ENCODE measurements at regions not wholly inside any gene's neighbourhood (a gene's known extent, or its start where the extent isn't known, plus 50 kb on each side); places are given as distances from the start of the nearest gene placed in this dataset.

DNA sequence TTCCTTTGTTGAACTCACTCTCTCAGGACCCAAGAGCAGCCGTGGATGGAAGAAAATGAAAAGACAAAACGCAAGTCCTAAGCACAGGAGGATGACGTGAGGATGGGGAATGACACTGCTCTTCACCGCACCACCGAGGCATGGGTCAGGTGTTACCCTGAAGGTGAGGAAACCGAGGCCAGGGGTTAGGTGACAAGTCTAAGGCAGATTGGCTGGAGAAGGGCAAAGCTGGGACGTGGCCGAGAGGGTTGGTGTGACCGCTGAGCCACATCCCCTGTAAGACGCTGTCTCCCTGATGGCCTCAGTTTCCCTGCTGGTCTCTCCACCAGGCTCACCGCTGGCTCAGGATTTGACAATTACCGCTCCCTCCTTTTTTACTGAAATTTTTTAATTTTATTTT is 284.4 kb downstream of the CTTN start:
- H3K27ac ChIP-seq: no peak overlapping the region
- no peak for DNase-seq (ENCODE audit: low read depth, low spot score)

DNA sequence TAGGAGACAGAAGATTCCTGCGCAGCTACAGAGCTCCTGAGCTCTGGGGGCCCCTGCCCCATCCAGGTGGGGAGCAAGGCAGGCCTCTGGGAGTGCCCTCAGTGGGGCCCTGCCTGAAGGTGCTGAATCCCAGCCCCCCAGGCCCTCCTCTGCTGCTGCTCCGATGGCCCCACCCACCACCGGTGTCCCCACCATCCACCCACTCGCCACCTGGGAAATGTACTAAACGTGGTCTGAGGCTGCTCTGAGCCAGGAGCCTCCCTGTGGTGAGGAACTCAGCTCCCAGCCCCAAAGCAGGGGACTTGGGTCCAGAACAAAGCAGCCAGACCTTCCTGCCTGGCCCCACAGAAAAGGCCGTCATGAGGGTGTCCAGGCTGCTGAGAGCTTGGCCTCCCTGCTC is 289.4 kb downstream of the CTTN start:
- no peak for DNase-seq (ENCODE audit: low read depth, low spot score)
- no peak overlapping the region for H3K27ac ChIP-seq

DNA sequence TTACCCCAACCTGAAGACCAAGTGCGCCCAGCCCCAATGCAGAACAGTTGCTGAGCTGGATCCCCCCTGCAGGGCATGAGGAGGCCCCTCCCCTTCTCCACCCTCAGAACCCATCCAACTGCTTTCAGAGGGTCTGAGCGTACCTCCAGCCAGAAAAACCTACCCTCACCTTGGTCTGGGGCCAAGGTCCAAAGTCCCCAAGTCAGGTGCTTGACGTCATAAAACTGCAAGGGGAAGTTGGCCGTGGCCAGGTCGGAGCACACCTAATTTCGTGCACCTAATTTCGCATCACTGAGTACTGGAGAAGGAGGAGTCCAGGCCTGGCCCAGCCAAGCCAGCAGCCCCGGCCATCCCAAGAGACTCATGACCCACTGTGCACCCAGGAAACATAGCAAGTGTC is 289.8 kb downstream of the CTTN start:
- DNase-seq (ENCODE audit: low read depth, low spot score): no peak
- H3K27ac ChIP-seq: no peak overlapping the region

DNA sequence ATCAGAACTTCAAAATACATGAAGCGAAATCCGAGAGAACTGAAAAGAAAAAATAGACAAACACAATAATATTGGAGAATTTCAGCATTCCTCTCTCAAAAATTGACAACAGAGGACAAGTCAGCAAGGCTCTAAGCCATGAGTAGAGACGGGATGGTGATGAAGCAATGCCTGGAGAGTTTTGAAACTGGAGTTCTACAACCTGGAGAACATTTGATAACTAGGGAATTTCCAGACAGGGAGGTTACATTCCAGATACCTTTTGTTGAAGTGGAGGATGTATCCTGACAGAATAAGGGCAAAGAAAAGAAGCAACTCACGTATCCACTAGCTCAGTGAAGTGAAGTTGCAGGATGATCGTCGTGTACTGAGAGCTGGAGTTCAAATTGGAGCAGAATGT is 291.4 kb downstream of the CTTN start:
- no peak for DNase-seq (ENCODE audit: low read depth, low spot score)

DNA sequence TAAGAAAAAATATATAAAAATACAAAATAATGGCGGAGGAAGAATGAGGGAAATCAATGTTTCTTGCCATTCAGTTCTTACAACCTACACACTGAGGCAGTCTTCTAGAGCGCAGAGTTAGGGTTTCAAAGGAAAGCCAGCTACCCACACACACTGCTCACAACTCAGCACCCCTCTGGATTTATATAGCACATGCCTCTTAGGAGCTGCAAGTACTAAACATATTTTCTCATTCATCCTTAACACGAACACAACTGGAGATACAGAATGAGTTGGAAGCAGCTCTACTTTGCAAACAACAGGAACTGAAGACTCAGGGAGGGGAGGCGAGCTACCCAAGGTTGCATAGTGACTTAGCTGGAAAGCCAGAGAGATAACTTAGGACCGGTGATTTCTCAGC is 293.8 kb downstream of the CTTN start:
- no peak overlapping the region for H3K27ac ChIP-seq
- no peak for DNase-seq (ENCODE audit: low read depth, low spot score)

More for the DNA sequence above, 291.4 kb downstream of the CTTN start:
- H3K27ac ChIP-seq: no peak overlapping the region

DNA sequence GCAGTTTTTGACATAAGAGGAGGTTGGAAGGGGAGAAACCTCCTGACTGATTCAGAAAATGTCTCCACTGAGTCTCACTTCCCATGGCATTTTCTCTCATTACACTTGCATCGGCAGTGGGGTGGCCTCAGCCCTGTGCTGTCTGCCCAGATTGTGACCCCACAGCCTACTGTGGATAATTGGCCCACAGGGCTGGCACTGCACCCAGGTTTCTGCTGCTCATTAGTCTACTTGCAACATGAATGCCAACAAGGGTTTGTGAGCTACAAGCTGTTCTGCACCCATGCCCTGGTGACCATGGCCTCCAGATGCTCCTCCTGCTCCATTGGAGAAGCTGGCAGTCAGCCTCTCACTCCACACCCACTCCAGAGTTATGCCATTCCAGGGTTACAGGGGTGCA is 296.0 kb downstream of the CTTN start:
- no peak overlapping the region for H3K27ac ChIP-seq
- DNase-seq (ENCODE audit: low read depth, low spot score): no peak

DNA sequence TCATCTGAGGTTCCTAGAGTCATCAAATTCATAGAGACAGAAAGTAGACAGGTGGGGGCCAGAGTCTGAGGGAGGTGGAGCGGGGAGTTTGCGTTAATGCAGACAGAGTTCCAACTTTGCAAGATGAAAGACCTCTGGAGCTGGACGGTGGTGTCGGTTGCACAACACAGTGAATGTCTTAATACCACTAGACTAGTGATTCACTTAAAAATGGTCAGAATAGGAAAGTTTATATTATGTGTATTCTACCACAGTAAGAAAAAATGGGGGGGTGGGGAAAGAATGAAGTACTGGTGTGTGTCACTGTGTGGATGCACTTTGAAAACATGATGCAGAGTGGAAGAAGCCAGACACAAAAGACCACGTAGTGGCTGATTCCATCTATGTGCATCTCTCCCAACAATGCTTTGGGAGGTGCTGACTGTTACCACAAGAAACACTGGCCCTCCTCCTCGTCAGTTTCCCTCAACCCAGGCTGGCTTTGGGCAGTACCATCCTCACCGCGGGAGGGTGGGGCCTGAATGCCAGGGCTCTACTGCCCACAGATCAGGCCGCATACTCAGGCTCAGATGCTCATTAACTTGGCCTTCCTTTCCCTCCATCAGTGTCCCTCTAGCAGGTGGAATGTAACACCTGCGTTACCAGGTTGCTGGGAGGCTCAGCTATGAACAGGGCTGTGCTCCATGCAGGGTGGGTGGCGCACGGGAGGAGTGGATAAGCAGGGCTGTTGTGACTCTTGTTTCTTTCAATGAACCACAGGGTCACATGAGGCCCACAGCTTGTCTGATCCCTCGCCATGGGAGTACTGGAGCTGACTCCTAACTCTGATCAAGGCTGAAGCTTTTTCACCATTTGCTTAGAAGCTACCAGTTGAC is 297.0 kb downstream of the CTTN start:
- no peak overlapping the region for H3K27ac ChIP-seq
- DNase-seq (ENCODE audit: low read depth, low spot score): no peak

DNA sequence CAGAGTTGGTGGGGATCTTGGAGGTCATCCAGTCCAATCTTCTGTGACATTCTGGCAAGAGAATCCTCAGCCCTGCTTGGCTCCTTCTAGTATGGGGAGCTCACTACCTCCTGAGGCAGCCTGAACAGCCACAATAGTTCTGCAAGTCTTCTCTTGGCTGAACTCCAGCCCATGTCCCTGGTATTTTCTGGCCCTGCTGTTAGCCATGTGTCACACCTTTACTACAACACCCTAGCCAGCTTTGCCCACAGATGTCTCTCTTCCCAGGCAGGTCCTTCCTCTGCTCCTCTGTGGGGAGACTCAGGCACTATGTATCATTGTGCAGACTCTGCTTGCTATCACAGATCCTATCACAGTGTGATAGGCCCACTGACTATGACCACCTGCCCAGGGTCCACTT is 297.7 kb downstream of the CTTN start:
- DNase-seq (ENCODE audit: low read depth, low spot score): no peak
- H3K27ac ChIP-seq: no peak overlapping the region

DNA sequence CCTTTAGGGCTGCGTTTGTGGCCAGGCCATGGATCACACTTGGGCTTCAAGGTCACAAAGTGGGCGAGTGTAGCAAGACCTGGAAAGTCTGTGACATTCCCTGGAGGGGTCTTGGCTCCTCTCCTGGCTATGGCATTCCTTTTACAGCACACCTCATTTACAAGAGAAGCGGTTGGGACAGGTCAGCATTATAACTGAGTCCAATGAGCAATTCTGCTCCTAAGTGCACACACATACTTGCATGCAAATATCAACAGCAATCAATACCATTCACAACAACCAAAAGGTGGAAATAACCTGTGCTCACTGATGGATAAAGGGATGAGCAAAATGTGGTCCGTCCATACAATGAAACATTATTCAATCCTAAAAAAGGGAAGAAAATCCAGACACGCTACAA is 298.2 kb downstream of the CTTN start:
- no peak for DNase-seq (ENCODE audit: low read depth, low spot score)
- no peak overlapping the region for H3K27ac ChIP-seq

DNA sequence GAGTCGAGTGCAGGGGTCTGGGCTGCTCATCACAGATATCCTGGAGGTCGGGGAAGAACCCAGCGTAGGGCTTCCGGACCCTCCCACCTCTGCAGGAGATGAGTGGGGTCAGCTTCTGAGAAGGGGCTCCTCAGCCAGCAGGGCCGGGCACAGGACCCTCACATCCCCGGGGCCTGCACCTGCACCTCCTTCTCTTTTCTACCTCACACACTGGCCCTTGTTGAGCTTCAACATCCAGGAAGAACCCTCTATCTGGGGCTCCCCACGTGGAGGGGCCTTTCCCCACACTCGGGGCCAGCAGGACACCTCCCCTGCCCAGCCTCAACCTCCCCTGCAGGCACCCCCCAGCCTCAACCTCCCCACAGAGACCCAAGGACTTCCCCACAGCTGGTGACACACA is 299.4 kb downstream of the CTTN start:
- H3K27ac ChIP-seq: no peak overlapping the region
- DNase-seq (ENCODE audit: low read depth, low spot score): no peak

DNA sequence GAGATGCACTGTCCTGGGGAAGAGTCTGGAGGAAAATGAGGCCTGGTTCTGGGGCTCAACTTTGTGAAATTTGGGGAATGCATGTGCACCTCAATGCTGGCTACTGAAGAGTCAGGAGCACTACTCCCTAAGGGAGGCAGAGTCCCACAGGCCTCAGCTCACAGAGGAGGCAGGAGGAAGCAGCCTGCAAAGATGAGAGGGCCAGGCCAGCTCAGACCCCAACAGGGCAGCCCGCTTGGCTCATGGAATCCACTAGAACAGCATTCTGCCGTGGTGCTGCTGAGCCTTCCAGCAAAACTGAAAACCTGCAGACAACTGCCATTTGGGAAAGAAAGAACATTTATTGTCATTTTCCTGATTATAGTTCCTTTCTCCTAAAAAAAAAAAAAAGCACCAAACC is 300.5 kb downstream of the CTTN start:
- no peak overlapping the region for H3K27ac ChIP-seq

DNA sequence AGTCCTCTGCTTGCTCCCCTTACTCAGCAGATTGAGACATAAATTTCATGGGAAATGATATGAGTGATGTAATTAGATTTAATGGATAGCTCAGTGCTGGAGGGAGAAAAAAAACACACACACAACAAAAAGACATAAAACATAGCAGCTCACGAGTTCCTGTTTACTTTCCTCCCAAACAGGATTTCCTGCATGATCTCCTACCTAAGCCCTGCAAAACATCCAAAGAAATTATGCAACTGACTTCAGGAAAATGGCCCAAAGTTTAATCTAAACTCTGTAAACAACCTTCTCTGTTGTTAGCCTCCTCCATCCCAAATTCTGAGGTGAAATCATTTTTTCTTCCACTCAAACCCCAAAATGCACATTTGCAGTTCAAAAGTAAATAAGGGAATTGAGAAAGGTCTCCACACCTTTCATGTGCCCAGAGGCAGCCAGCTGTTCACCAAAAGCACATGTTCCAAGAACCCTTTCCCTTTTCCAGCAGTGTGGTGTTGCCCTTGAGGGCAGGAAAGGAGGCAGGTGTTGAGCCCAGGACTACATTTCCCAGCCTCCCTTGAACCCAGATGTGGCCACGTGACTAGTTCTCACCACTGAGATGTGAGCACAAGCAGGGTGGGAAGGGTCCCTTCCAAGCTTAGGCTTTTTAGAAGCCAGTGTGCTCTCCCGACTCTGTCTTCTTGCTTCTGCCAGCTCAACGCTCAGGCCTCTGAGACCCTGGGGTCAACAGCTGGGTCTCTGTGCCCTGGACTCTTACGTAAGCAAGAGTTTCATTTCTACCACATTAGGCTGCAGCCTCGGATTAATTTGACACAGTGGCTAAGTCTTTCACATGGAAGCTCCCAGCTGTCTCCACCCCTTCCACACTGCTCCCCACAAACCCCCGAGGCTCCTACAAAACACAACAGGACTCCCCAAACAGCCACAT is 301.2 kb downstream of the CTTN start:
- H3K27ac ChIP-seq: no peak overlapping the region
- DNase-seq (ENCODE audit: low read depth, low spot score): no peak

More for the DNA sequence above, 300.5 kb downstream of the CTTN start:
- DNase-seq (ENCODE audit: low read depth, low spot score): no peak

DNA sequence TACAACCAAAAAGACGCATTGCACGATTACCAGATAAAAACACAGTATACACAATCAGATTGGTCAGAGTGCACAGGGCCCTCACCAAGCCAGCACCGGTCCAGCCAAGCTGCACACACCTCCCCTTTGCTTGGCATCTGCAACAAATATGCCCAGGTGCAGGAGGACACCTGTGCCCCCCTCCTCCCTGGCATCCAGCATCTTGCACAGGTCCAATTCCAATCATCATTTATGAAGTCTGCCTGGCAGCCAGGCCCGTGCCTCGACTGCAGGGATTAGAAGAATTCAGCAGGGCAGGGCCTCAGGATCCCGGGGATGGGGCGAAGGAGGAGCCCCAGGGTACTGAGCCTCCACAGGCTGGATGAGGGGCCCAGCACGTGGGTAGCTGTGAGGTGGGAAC is 302.1 kb downstream of the CTTN start:
- no peak overlapping the region for H3K27ac ChIP-seq
- DNase-seq (ENCODE audit: low read depth, low spot score): no peak

DNA sequence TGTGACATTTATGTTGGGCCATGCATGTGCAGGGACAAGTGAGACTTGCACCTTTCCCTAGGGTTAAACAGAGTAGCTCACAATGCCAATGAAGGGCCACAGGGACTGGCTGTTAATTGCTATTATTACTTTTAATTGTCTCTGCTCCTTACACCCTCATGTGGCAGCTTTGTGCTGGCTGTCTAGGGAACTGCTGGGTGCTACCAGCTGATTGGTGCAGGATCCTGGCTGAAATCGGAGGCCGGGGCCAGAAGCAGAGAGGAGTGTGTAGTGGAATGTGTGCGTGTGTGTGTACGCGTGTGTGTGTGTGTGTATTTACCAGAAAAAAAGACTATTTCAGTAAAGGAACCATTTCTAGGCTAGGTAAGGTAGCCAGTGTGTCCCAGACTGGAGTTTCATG is 302.5 kb downstream of the CTTN start:
- no peak overlapping the region for H3K27ac ChIP-seq
- no peak for DNase-seq (ENCODE audit: low read depth, low spot score)

DNA sequence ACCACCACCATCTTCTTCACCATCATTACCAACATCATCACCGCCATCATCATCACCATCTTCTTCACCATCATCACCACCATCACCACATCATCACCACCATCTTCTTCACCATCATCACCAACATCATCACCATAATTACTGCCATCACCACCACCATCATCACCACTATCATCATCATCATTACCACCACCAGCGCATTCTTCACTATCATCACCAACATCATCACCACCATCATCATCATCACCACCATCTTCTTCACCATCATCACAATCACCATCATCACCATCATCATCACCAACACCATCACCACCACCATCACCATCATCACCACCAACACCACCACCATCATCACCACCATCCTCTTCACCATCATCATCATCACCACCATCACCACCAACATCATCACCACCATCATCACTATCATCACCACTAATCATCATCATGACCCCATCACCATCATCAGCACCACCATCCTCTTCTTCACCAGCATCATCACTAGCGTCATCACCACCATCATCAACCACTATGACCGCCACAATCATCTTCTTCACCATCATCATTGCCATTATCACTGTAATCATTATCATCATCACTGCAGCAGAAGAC is 303.8 kb downstream of the CTTN start:
- no peak overlapping the region for H3K27ac ChIP-seq
- DNase-seq (ENCODE audit: low read depth, low spot score): no peak

DNA sequence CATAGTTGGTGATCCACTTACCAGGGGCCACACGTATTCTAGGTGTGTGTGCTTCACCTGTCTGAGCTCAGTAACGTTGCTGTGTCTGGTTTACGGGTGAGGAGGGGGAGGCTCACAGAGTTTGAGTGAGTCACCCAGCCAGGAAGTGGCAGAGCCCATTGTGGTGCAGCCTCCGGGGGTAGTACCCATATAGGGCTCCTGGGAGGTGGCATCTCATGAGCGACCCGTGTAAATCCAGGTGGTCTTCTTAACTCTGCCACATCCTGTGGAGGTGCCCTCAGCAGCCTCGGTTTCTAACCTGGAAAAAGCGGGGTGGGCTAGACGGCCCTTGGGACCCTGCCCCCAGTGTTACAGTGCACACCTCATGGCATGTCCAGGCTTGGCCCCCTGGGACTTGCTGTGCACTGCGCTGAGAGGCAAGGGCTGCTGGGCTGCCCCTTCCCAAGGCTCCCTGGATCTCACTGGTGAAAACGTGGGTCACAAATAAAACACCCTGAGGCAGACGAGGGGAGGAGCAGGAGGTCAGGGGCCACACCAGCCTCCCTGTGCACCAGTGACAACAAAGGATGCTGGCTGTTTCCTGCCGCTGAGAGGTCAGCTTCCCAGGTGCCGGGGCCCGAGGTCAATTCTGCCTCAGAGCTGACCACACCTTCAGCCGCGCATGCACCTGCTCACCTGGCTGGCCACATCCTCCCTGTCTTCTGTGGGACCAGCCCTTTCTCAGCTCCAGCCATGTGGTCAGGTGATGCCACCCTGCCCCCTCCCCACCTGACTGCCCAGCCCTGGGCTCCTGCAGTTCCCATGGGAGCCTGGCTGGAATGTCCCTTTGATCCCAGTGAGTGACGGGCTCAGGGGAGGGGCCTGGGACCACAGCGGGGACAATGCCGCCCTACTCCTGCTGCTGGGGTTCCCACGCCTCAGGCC is 305.1 kb downstream of the CTTN start:
- no peak overlapping the region for H3K27ac ChIP-seq
- DNase-seq (ENCODE audit: low read depth, low spot score): no peak

DNA sequence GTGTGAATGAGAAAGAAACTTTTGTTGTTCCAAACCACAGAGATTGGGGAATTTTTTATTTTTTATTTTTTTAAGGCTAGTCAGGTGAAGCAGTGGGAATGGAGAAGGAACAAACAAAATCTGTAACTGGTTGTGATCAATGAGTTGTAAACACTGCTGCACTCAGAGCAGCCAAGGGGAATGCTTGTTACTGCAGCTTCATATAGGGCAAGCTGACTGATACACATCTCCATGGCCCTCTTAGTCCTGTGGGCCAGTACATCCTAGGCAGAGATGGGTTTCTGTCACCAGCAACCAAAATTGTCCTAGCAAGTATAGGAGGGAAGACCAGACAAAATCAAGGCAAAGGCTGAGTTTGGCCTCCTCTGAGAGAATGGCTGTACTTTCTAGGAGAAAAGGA is 306.8 kb downstream of the CTTN start:
- no peak for DNase-seq (ENCODE audit: low read depth, low spot score)
- H3K27ac ChIP-seq: no peak overlapping the region

DNA sequence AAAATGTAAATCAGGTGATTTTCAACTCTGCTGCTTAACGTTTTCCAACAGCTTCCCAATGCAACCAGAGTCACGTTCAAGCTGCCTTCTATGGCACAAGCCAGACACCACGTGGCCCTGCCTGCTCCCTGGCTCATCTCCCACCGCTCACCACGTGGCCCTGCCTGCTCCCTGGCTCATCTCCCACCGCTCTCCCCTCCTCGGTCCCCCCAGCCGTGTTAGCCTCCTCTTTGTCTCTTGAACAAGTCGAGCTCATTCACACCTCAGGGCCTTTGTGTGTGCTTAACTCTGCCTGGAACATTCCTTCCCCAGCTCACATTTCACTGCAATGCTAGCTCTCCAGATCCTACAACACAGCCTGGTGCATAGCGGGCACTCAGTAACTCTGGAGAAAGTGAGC is 307.6 kb downstream of the CTTN start:
- no peak for DNase-seq (ENCODE audit: low read depth, low spot score)

DNA sequence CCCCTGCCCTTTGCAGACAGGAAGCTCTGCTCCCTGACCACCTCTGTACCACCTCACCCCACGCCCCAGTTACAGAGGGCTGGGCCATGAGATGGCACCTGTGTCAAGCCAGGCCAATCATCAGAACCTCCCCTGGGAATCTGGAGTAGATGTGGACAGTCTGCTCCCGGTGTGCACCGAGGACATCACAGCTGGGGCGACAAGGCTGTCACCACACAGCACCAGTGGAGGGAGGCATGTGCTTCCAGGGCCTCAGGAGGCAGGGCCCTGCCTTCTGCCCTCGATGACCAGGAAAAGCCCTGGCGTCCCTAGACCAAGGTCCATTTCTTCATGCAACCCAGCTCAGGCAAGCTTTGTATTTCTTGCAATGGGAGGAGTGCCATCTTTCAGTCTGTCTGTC is 309.5 kb downstream of the CTTN start:
- H3K27ac ChIP-seq: no peak overlapping the region
- no peak for DNase-seq (ENCODE audit: low read depth, low spot score)

More for the DNA sequence above, 307.6 kb downstream of the CTTN start:
- no peak overlapping the region for H3K27ac ChIP-seq

DNA sequence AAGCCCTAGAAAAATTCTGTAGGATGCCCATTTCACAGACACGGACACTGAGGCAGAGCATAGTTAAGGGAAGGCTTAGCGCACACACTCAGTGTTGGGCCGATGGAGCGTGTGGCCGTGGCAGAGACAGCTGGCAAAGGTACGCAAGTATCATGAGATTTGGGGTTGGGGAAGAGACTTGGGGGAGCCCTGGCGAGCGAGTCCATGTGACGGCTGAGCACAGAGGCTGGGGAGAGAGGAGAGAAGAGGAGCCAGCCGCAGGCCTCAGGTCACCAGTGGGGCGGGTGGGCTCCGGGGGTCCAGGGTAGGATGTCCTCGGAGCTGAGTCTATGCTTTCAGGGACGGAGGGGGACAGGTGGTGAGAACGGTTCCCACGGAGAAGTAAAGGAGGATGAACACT is 311.3 kb downstream of the CTTN start:
- H3K27ac ChIP-seq: no peak overlapping the region
- no peak for DNase-seq (ENCODE audit: low read depth, low spot score)

All from epithelial cell of prostate (primary cell).